Fibroblast of villous mesenchyme (primary cell): ENCODE measurements at regions not wholly inside any gene's neighbourhood (a gene's known extent, or its start where the extent isn't known, plus 50 kb on each side); places are given as distances from the start of the nearest gene placed in this dataset.

Source experiments
- DNase-seq: peaks from one replicate; pipeline ENCODE4 v3.0.0-alpha.2; 2010; ENCODE audit warnings: low read depth
- H3K4me3 ChIP-seq: 2 replicates; pipeline ENCODE4 v1.5.1; 2011; ENCODE audit warnings: low read depth, mild to moderate bottlenecking, low read length
- CTCF ChIP-seq: IDR thresholded peaks from 2 replicates; pipeline ENCODE4 v1.5.1; 2012; ENCODE audit warnings: low read depth, mild to moderate bottlenecking, low read length; ENCODE audit not compliant: insufficient read depth

- DNase-seq: peak; percentile 49
- no peak for TF ChIP-seq CTCF
- no peak overlapping the region for H3K4me3 ChIP-seq
These were observed 102.9 kb downstream of the FASLG start for GRCh38 chr1:172761581-172762486.

GRCh38 chr1:172763057-172763456 is 104.2 kb downstream of the FASLG start:
- no peak for TF ChIP-seq CTCF
- no peak overlapping the region for H3K4me3 ChIP-seq
- DNase-seq: no peak

GRCh38 chr1:172764378-172764777 is 105.5 kb downstream of the FASLG start:
- H3K4me3 ChIP-seq: no peak overlapping the region
- no peak for DNase-seq
- TF ChIP-seq CTCF: no peak

GRCh38 chr1:172766462-172766861 is 107.6 kb downstream of the FASLG start:
- TF ChIP-seq CTCF: no peak
- H3K4me3 ChIP-seq: no peak overlapping the region
- DNase-seq: no peak

GRCh38 chr1:172770071-172770470 is 111.2 kb downstream of the FASLG start:
- no peak for TF ChIP-seq CTCF
- no peak for DNase-seq
- no peak overlapping the region for H3K4me3 ChIP-seq

- no peak overlapping the region for H3K4me3 ChIP-seq
- no peak for TF ChIP-seq CTCF
- no peak for DNase-seq
These were observed 115.7 kb downstream of the FASLG start for GRCh38 chr1:172774561-172774960.
